Activated naive CD8-positive, alpha-beta T cell treated with anti-CD3 and anti-CD28 coated beads, Interleukin-2, amount 10 ng/mL, durations not matched to agents 7 days and 5 days (primary cell): ENCODE measurements at regions not wholly inside any gene's neighbourhood (a gene's known extent, or its start where the extent isn't known, plus 50 kb on each side); places are given as distances from the start of the nearest gene placed in this dataset.

Experiments used
- ATAC-seq: fragments of 150-1000 bp; cut with Tn5 transposase; one replicate; pipeline ENCODE4 v1.10.0; 2021; ENCODE audit warnings: low read depth, moderate library complexity
- POLR2A ChIA-PET: fragments of 350-600 bp; sonication (Branson Sonifier 250); formaldehyde crosslinking; loops from one replicate; lab custom pipeline; 2021; ENCODE audit warnings: antibody characterized with exemption; lab: Charles Lee
- DNase-seq: peaks from one replicate; pipeline ENCODE4 v3.0.0; 2021
- H3K27ac Mint-ChIP-seq: one replicate; pipeline ENCODE4 v1.8.0; 2022; ENCODE audit warnings: mild to moderate bottlenecking, mixed read lengths
- H3K27me3 Mint-ChIP-seq: one replicate; pipeline ENCODE4 v1.8.0; 2022; ENCODE audit warnings: mild to moderate bottlenecking, moderate library complexity, mixed read lengths
- H3K36me3 Mint-ChIP-seq: one replicate; pipeline ENCODE4 v1.8.0; 2021; ENCODE audit warnings: mild to moderate bottlenecking, mixed read lengths
- H3K4me1 Mint-ChIP-seq: one replicate; pipeline ENCODE4 v1.8.0; 2021; ENCODE audit warnings: mixed read lengths
- H3K4me3 Mint-ChIP-seq: one replicate; pipeline ENCODE4 v1.8.0; 2022; ENCODE audit warnings: mild to moderate bottlenecking, moderate library complexity, mixed read lengths
- H3K9me3 Mint-ChIP-seq: one replicate; pipeline ENCODE4 v1.8.0; 2021; ENCODE audit warnings: mixed read lengths

DNA sequence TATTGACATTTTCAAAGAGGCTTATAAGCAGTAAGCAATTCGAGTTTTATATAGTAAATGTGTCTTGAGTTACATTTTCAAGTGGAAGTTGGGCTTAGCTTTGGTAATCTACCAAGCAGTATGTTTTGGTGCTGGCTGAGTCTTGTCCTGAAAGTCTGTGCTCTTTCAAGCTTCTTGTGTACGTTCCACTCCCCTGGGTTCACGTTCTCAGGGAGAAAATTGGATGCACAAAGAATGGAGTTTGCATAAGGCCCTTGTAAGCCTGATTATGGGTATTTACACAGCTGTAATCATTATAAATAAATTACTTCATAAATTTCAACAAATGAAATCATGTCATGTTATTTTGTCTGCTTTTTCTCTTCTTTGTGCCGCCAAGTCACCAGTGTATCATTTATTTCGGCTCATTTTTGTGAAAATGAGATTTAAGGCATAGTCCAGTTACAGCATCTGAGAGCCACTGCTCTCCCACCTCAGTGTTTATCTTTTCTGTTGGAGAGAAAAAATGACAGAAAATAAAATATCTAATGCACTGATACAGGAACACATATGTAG, 262.5 kb downstream of the BTBD3 start:
- no peaks in the 10 kb centered on the region for H3K4me1 Mint-ChIP-seq
- H3K36me3 Mint-ChIP-seq = no peaks in the 10 kb centered on the region
- H3K27ac Mint-ChIP-seq = no peak overlapping the region
- H3K27me3 Mint-ChIP-seq = no peaks in the 10 kb centered on the region
- H3K9me3 Mint-ChIP-seq = no peaks in the 10 kb centered on the region
- POLR2A ChIA-PET = no interaction called here
- no peak overlapping the region for H3K4me3 Mint-ChIP-seq
- ATAC-seq = no peak
- no peak for DNase-seq

DNA sequence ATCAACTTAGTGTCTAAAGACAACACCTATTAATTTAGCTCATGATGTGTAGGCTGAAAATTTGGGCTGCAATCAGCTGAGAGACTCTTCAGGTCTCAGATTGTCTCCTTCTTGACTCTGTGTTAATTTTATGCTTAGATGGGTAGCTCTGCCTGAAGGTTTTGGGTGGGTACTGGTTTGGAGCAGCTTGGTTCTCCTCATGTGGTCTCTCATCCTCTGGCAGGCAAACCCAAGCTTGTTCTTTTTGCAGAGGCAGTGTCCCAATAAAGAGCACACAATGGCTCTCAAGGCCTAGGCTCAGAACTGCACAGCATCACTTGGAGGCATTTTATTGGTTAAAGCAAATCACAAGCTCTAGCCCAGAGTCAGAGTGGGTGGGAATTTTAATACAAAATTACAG, 280.6 kb downstream of the BTBD3 start:
- H3K4me1 Mint-ChIP-seq = no peaks in the 10 kb centered on the region
- no peak overlapping the region for H3K27ac Mint-ChIP-seq
- DNase-seq (no peak), ATAC-seq (no peak)
- H3K27me3 Mint-ChIP-seq = no peaks in the 10 kb centered on the region
- POLR2A ChIA-PET = no interaction called here
- peaks cover 2% of the 10 kb centered on the region for H3K9me3 Mint-ChIP-seq
- no peaks in the 10 kb centered on the region for H3K36me3 Mint-ChIP-seq
- H3K4me3 Mint-ChIP-seq = no peak overlapping the region

DNA sequence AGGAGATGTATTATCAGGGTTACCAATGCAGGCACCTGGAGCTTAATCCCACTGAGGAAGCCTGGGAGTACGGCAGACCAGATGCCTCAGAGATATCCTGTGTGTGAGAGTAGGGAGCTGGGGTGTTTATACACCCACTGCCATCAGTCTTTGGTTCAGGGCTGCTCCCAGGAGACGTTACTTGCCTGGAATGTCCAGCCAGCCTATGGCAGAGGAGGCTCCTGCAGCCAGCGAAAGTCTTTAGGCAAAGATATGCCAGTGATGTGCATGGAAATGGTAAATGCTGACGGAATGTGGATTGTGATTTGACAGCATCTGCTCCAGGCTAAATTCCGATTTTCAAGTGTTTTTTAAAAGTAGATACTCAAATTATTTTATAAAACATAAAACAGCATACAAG, 282.0 kb downstream of the BTBD3 start:
- DNase-seq (no peak), ATAC-seq (no peak)
- no peak overlapping the region for H3K4me3 Mint-ChIP-seq
- POLR2A ChIA-PET = no interaction called here
- H3K9me3 Mint-ChIP-seq = peaks cover 2% of the 10 kb centered on the region
- no peak overlapping the region for H3K27ac Mint-ChIP-seq
- no peaks in the 10 kb centered on the region for H3K36me3 Mint-ChIP-seq
- H3K27me3 Mint-ChIP-seq = no peaks in the 10 kb centered on the region
- H3K4me1 Mint-ChIP-seq = no peaks in the 10 kb centered on the region

DNA sequence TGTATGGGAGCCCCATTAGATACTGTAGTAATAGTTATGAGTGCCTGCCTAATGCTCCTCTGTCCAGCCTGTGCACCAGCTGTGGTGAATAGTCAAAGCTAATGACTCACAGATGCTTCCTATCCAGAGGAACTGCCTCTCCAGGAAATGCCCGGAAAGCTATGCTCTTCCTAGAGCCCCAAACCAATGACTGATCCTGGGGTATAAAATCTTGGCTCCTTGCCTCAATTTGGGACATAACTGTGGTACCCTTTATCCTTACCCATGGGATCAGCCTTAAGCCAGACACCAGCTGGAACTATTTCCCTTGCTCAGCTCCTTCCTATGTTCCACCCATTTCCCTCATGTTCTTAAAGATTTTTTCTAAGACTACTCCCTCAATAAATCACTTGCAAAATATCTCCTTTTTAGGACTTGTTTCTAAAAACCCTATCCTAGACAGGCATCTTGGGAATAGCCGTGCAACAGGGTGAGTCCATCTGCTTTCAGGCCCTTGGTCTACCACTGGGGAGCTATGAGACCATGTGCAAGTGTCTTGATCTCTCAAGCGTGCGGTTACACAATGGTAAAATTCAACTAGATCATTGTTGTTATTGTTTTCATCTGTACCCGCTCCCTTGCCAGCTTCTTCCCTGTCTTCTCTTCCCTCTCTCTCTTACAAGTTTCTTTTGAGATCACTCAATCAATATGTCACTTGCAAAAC, 283.7 kb downstream of the BTBD3 start:
- H3K27me3 Mint-ChIP-seq = no peaks in the 10 kb centered on the region
- no peak overlapping the region for H3K4me3 Mint-ChIP-seq
- H3K4me1 Mint-ChIP-seq = no peaks in the 10 kb centered on the region
- no peak for ATAC-seq
- no peak overlapping the region for H3K27ac Mint-ChIP-seq
- H3K36me3 Mint-ChIP-seq = no peaks in the 10 kb centered on the region
- POLR2A ChIA-PET = no interaction called here
- no peak for DNase-seq
- no peaks in the 10 kb centered on the region for H3K9me3 Mint-ChIP-seq

DNA sequence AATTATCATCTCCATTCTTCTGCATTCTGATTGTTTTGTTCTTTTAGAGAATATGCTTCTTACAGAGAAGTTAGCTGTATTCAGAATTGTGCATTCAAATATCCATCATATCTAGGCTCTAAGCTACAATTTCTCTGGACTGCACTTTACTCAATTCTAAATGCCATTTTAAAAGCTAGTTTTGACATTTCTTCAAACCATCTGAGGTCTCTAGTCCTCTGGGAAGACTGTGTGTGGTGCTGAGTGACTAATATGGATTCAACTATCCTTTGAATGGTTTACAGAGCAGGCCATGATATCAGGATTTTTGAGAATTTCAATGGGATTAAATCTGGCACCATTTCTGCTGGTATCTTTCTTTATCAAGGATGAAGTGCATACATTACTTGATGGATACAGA, 285.7 kb downstream of the BTBD3 start:
- no peaks in the 10 kb centered on the region for H3K27me3 Mint-ChIP-seq
- no peaks in the 10 kb centered on the region for H3K9me3 Mint-ChIP-seq
- DNase-seq (no peak), ATAC-seq (no peak)
- H3K4me1 Mint-ChIP-seq = no peaks in the 10 kb centered on the region
- no peak overlapping the region for H3K4me3 Mint-ChIP-seq
- no peak overlapping the region for H3K27ac Mint-ChIP-seq
- no peaks in the 10 kb centered on the region for H3K36me3 Mint-ChIP-seq
- POLR2A ChIA-PET = no interaction called here

DNA sequence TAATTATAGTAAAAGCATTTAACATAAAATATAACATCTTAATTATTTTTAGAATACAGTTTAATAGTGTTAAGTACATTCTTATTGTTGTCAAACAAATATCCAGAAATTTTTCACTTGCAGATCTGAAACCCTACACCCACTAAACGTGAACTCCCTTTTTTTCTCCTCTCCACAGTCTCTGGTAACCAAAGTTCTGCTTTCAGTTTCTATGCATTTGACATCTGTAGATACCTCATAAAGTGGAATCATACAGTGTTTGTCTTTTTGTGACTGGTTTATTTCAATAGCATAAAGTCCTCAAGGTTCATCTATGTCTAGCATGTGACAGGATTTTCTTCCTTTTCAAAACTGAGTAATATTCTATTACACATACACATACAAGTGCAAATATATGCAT, 286.3 kb downstream of the BTBD3 start:
- no peak for ATAC-seq
- Mint-ChIP-seq H3K9me3 (no peaks in the 10 kb centered on the region), H3K4me3 (no peak overlapping the region), H3K27me3 (no peaks in the 10 kb centered on the region), H3K4me1 (no peaks in the 10 kb centered on the region), H3K27ac (no peak overlapping the region), H3K36me3 (no peaks in the 10 kb centered on the region)
- POLR2A ChIA-PET = no interaction called here
- DNase-seq = no peak

DNA sequence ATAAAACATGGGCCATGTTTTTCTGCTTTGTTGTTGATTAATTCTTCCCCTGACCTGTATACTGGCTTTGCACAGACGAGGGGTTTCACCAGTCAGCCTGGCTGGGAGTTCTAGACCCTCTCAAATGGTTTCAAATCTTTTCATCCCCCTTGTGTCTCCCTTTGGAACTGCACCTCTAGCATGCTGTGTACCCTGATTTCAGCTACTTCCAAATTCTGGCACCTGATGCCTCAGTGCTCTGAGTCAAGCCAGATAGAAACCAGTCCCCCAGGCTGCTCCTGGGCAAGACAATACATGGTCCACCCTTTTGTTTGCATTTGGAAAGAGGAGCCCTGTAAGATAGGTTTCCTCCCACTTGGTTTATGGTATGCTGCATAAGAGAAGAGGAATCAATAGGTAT, 290.2 kb downstream of the BTBD3 start:
- Mint-ChIP-seq H3K27ac (no peak overlapping the region), H3K4me1 (no peaks in the 10 kb centered on the region), H3K9me3 (peaks cover 2% of the 10 kb centered on the region), H3K36me3 (no peaks in the 10 kb centered on the region), H3K27me3 (no peaks in the 10 kb centered on the region), H3K4me3 (no peak overlapping the region)
- ATAC-seq (no peak), DNase-seq (no peak)
- POLR2A ChIA-PET = no interaction called here

DNA sequence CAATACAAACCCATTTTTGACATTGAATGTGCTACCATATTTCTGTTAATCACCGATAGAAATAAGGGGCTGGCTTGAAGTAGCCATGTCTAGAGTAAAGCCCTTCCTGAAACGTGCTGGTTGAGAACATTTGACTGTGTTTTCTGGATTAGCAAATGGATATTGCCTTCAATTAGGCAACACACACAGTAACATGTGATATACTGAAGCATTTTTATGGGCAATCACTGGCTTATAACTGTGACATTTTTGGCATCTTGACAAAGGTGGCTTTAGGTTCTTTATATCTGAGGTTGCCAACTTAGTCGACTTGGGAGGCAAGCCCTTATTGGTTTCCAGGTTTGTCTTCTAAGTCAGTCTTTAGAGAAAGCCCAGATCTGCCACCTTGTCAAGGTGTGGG, 292.9 kb downstream of the BTBD3 start:
- Mint-ChIP-seq H3K9me3 (peaks cover 3% of the 10 kb centered on the region), H3K27me3 (no peaks in the 10 kb centered on the region), H3K4me3 (no peak overlapping the region), H3K27ac (no peak overlapping the region), H3K36me3 (no peaks in the 10 kb centered on the region), H3K4me1 (no peaks in the 10 kb centered on the region)
- ATAC-seq (no peak), DNase-seq (no peak)
- POLR2A ChIA-PET = no interaction called here

DNA sequence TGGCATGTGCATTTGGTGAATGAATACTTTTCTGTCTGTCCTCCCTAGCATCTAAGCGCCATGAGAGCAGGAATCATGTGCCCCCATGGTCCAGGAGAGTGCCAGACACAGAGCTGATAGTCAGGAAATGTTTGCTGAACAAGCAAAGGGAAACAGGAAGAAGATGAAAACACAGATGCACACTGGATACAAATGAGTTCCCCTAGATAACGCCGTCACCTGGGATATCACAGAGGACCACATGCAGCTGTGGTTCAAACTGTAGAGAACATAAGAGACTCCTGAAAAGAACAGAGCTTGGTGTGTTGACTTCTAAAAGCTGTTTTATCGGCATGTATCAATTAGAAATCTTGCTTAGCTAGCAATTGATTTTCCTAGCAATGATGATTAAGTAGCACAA, 293.7 kb downstream of the BTBD3 start:
- no peak overlapping the region for H3K4me3 Mint-ChIP-seq
- H3K36me3 Mint-ChIP-seq = no peaks in the 10 kb centered on the region
- H3K27ac Mint-ChIP-seq = no peak overlapping the region
- H3K4me1 Mint-ChIP-seq = no peaks in the 10 kb centered on the region
- peaks cover 4% of the 10 kb centered on the region for H3K9me3 Mint-ChIP-seq
- no peak for ATAC-seq
- no peaks in the 10 kb centered on the region for H3K27me3 Mint-ChIP-seq
- DNase-seq = no peak
- POLR2A ChIA-PET = no interaction called here

DNA sequence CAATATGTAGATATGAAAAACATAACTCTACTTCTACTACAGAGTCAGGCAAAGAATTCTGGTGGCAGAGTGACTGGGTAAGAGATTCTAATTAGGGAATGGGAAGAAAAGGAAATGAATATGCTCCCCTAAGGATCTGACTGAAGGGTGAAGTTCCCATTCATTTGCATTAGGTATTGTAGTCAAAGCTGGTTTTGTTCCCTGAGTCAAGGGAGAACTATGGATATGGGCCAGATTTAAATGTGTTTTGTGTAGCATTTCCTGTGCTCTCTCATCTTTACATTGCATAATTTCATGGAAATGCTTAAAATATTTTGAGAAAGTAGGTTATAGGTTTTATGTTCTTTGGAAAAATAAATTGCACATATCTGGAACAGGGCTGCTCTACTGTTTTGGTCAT, 299.7 kb downstream of the BTBD3 start:
- Mint-ChIP-seq H3K4me3 (no peak overlapping the region), H3K27ac (no peak overlapping the region), H3K36me3 (no peaks in the 10 kb centered on the region), H3K27me3 (no peaks in the 10 kb centered on the region), H3K4me1 (no peaks in the 10 kb centered on the region), H3K9me3 (peaks cover 5% of the 10 kb centered on the region)
- POLR2A ChIA-PET = no interaction called here
- ATAC-seq = no peak
- no peak for DNase-seq

DNA sequence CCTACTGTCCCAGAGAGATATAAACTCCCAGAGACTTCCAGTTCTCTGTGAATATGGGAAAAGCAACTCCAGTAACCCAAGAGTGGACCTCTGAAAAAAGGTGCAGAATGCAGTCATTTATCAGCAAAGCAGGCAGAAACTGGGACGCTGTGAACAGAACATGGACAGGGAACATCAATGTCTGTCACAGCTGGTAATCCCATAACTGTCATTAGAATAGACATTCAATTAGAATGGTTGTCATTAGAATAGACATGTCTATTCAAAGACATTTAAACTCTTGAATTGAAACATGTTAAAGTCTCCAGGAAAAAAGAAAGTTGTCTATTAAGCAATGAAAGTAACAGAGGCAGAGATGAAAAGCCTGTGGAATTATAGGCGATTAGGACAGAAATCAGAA, 302.1 kb downstream of the BTBD3 start:
- Mint-ChIP-seq H3K36me3 (no peaks in the 10 kb centered on the region), H3K4me3 (no peak overlapping the region), H3K9me3 (peaks cover 5% of the 10 kb centered on the region), H3K27me3 (no peaks in the 10 kb centered on the region), H3K27ac (no peak overlapping the region), H3K4me1 (no peaks in the 10 kb centered on the region)
- ATAC-seq (no peak), DNase-seq (no peak)
- POLR2A ChIA-PET = no interaction called here

DNA sequence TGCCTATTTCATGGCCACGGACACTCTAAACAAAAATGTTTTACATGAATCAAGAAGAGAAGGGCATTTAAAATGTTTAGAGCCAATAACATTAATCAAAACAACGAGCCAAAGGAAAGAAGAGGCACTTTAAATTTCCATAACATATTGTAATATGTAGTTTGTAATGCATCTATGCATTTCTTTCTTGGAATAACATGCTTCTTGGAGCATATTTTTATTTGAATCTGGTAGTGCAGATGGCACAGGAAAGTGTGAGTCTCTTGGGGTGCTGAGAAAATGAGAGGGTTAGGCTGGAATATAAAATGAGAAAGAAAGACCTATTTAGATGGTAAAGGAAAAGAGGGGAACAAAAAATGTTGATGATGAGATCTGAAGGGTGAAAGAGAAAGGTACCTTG, 305.4 kb downstream of the BTBD3 start:
- no peak for ATAC-seq
- Mint-ChIP-seq H3K27ac (no peak overlapping the region), H3K9me3 (peaks cover 1% of the 10 kb centered on the region), H3K4me3 (no peak overlapping the region), H3K27me3 (no peaks in the 10 kb centered on the region), H3K4me1 (no peaks in the 10 kb centered on the region), H3K36me3 (no peaks in the 10 kb centered on the region)
- POLR2A ChIA-PET = no interaction called here
- no peak for DNase-seq

DNA sequence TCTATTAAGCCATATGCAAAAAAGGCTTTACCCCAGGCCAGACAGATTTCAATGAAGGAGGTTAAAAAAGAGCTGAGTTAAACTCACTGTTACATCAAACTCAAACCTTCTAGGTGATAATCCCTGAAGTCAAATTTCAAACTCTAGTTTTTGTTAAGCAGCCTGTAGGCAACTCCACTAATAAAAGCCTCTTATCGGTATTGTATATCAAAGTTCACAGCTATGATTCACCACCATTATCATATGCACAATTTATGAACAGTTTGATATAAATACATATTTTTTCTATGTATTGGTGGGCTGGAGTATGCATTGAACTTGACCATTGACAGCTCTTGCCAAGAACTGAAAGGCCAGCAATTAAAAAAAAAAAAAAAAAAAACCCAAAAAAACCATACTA, 308.2 kb downstream of the BTBD3 start:
- H3K9me3 Mint-ChIP-seq = peaks cover 2% of the 10 kb centered on the region
- POLR2A ChIA-PET = no interaction called here
- no peak overlapping the region for H3K27ac Mint-ChIP-seq
- no peaks in the 10 kb centered on the region for H3K36me3 Mint-ChIP-seq
- H3K4me1 Mint-ChIP-seq = no peaks in the 10 kb centered on the region
- no peaks in the 10 kb centered on the region for H3K27me3 Mint-ChIP-seq
- H3K4me3 Mint-ChIP-seq = no peak overlapping the region
- DNase-seq (no peak), ATAC-seq (no peak)

DNA sequence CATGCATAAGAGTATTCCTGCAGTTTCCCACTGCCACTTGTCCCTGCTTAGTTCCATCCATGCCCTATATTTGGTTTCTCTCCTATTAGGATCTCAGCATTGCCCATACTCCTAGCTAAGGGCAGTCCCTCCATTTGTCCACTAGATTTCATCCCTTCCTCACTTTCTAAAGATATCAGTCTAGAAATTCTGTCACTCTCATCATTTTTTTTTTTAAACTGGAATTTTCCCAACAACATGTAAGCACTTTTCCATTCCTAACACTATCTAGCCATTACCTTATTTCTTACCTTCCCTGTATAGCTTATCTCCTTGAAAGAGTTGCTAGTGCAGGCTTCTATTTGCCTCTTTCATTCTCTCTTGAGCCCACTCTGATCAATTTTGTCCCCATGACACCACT, 312.2 kb downstream of the BTBD3 start:
- H3K27ac Mint-ChIP-seq = no peak overlapping the region
- H3K4me3 Mint-ChIP-seq = no peak overlapping the region
- H3K27me3 Mint-ChIP-seq = no peaks in the 10 kb centered on the region
- DNase-seq = no peak
- no peaks in the 10 kb centered on the region for H3K4me1 Mint-ChIP-seq
- H3K9me3 Mint-ChIP-seq = peaks cover 2% of the 10 kb centered on the region
- POLR2A ChIA-PET = no interaction called here
- ATAC-seq = no peak
- H3K36me3 Mint-ChIP-seq = no peaks in the 10 kb centered on the region

DNA sequence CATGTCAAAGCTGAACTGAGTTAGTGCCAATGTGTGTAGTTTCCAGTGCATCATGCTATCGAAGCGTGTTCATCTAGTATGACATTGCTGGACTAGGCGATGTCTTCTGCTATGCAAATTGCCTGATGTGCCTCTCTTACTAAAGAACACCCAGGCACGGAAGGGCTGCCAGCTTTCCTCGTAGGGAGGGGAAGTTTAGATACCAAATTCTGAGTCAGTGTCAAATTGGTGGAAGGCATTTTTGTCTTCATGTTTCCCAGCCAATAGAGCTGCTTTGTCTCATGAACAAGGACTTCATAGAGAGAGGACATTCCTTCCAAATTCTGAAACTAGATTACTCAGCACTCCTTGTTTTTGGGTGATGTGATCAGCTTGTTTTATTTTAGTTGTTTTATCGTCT, 320.1 kb downstream of the BTBD3 start:
- DNase-seq (no peak), ATAC-seq (no peak)
- no peaks in the 10 kb centered on the region for H3K4me1 Mint-ChIP-seq
- no peaks in the 10 kb centered on the region for H3K36me3 Mint-ChIP-seq
- H3K4me3 Mint-ChIP-seq = no peak overlapping the region
- no peaks in the 10 kb centered on the region for H3K27me3 Mint-ChIP-seq
- H3K9me3 Mint-ChIP-seq = peaks cover 2% of the 10 kb centered on the region
- no peak overlapping the region for H3K27ac Mint-ChIP-seq
- POLR2A ChIA-PET = no interaction called here
